ENCODE measurements at regions not wholly inside any gene's neighbourhood (a gene's known extent, or its start where the extent isn't known, plus 50 kb on each side); places are given as distances from the start of the nearest gene placed in this dataset.
"Not testable (repeated sequence)": the region's sequence is repeated elsewhere in the genome, so short reads cannot be mapped to it uniquely, and the experiment has no call there.

GRCh38 chr10:7085147-7085912 lies 325.5 kb downstream of the SFMBT2 start:
- H3K36me3 Mint-ChIP-seq (ENCODE audit: low read depth): no peaks in the 10 kb centered on the region
- no peaks in the 10 kb centered on the region for H3K27me3 Mint-ChIP-seq
- intact Hi-C loops (cut with micrococcal nuclease): no loop called here
- H3K9me3 Mint-ChIP-seq: peaks cover 10% of the 10 kb centered on the region
- no peak overlapping the region for H3K27ac Mint-ChIP-seq
- no peak overlapping the region for H3K4me3 Mint-ChIP-seq
- peaks cover 55% of the 10 kb centered on the region for H3K4me1 Mint-ChIP-seq (ENCODE audit: low read depth)

- Mint-ChIP-seq H3K9me3 (peaks cover 10% of the 10 kb centered on the region), H3K27ac (no peak overlapping the region), H3K36me3 (ENCODE audit: low read depth) (no peaks in the 10 kb centered on the region), H3K27me3 (no peaks in the 10 kb centered on the region), H3K4me3 (no peak overlapping the region), H3K4me1 (ENCODE audit: low read depth) (peaks cover 55% of the 10 kb centered on the region)
- intact Hi-C loops (cut with micrococcal nuclease): no loop called here
Observed at GRCh38 chr10:7084280-7085005, 326.4 kb downstream of the SFMBT2 start.

GRCh38 chr10:7082967-7083366 lies 327.9 kb downstream of the SFMBT2 start:
- no peaks in the 10 kb centered on the region for H3K27me3 Mint-ChIP-seq
- no peak overlapping the region for H3K27ac Mint-ChIP-seq
- no peaks in the 10 kb centered on the region for H3K36me3 Mint-ChIP-seq (ENCODE audit: low read depth)
- no peaks in the 10 kb centered on the region for H3K9me3 Mint-ChIP-seq
- H3K4me1 Mint-ChIP-seq (ENCODE audit: low read depth): peaks cover 55% of the 10 kb centered on the region
- no peak overlapping the region for H3K4me3 Mint-ChIP-seq
- intact Hi-C loops (cut with micrococcal nuclease): no loop called here

GRCh38 chr10:7077880-7078279 lies 333.0 kb downstream of the SFMBT2 start:
- intact Hi-C loops (cut with micrococcal nuclease): no loop called here
- Mint-ChIP-seq H3K4me3 (no peak overlapping the region), H3K27me3 (no peaks in the 10 kb centered on the region), H3K36me3 (ENCODE audit: low read depth) (no peaks in the 10 kb centered on the region), H3K9me3 (no peaks in the 10 kb centered on the region), H3K27ac (no peak overlapping the region), H3K4me1 (ENCODE audit: low read depth) (peaks cover 22% of the 10 kb centered on the region)

- peaks cover 1% of the 10 kb centered on the region for H3K4me1 Mint-ChIP-seq (ENCODE audit: low read depth)
- H3K4me3 Mint-ChIP-seq: no peak overlapping the region
- H3K27ac Mint-ChIP-seq: no peak overlapping the region
- no peaks in the 10 kb centered on the region for H3K27me3 Mint-ChIP-seq
- no peaks in the 10 kb centered on the region for H3K36me3 Mint-ChIP-seq (ENCODE audit: low read depth)
- intact Hi-C loops (cut with micrococcal nuclease): no loop called here
- H3K9me3 Mint-ChIP-seq: no peaks in the 10 kb centered on the region
Observed at GRCh38 chr10:7075851-7076250, 335.0 kb downstream of the SFMBT2 start.

GRCh38 chr10:7075110-7075509 lies 335.7 kb downstream of the SFMBT2 start:
- H3K27ac Mint-ChIP-seq: no peak overlapping the region
- H3K27me3 Mint-ChIP-seq: no peaks in the 10 kb centered on the region
- H3K4me3 Mint-ChIP-seq: no peak overlapping the region
- no peaks in the 10 kb centered on the region for H3K9me3 Mint-ChIP-seq
- intact Hi-C loops (cut with micrococcal nuclease): no loop called here
- no peaks in the 10 kb centered on the region for H3K4me1 Mint-ChIP-seq (ENCODE audit: low read depth)
- H3K36me3 Mint-ChIP-seq (ENCODE audit: low read depth): no peaks in the 10 kb centered on the region

- intact Hi-C loops (cut with micrococcal nuclease): no loop called here
- no peak overlapping the region for H3K4me3 Mint-ChIP-seq
- no peaks in the 10 kb centered on the region for H3K9me3 Mint-ChIP-seq
- no peaks in the 10 kb centered on the region for H3K36me3 Mint-ChIP-seq (ENCODE audit: low read depth)
- no peaks in the 10 kb centered on the region for H3K4me1 Mint-ChIP-seq (ENCODE audit: low read depth)
- no peak overlapping the region for H3K27ac Mint-ChIP-seq
- H3K27me3 Mint-ChIP-seq: no peaks in the 10 kb centered on the region
Observed at GRCh38 chr10:7071421-7071820, 339.4 kb downstream of the SFMBT2 start.

GRCh38 chr10:7070950-7071349 lies 339.9 kb downstream of the SFMBT2 start:
- intact Hi-C loops (cut with micrococcal nuclease): no loop called here
- H3K36me3 Mint-ChIP-seq (ENCODE audit: low read depth): no peaks in the 10 kb centered on the region
- H3K27me3 Mint-ChIP-seq: no peaks in the 10 kb centered on the region
- no peaks in the 10 kb centered on the region for H3K9me3 Mint-ChIP-seq
- H3K4me3 Mint-ChIP-seq: no peak overlapping the region
- H3K4me1 Mint-ChIP-seq (ENCODE audit: low read depth): no peaks in the 10 kb centered on the region
- no peak overlapping the region for H3K27ac Mint-ChIP-seq

- Mint-ChIP-seq H3K27me3 (no peaks in the 10 kb centered on the region), H3K9me3 (no peaks in the 10 kb centered on the region), H3K36me3 (ENCODE audit: low read depth) (no peaks in the 10 kb centered on the region), H3K4me1 (ENCODE audit: low read depth) (no peaks in the 10 kb centered on the region), H3K4me3 (no peak overlapping the region), H3K27ac (no peak overlapping the region)
- intact Hi-C loops (cut with micrococcal nuclease): no loop called here
Observed at GRCh38 chr10:7069706-7070105, 341.1 kb downstream of the SFMBT2 start.

- Mint-ChIP-seq H3K27me3 (no peaks in the 10 kb centered on the region), H3K4me3 (no peak overlapping the region), H3K36me3 (ENCODE audit: low read depth) (no peaks in the 10 kb centered on the region), H3K4me1 (ENCODE audit: low read depth) (peaks cover 5% of the 10 kb centered on the region), H3K27ac (no peak overlapping the region), H3K9me3 (no peaks in the 10 kb centered on the region)
- intact Hi-C loops (cut with micrococcal nuclease): no loop called here
Observed at GRCh38 chr10:7056216-7056615, 354.6 kb downstream of the SFMBT2 start.

GRCh38 chr10:7054915-7055314 lies 355.9 kb downstream of the SFMBT2 start:
- H3K4me1 Mint-ChIP-seq (ENCODE audit: low read depth): peaks cover 5% of the 10 kb centered on the region
- H3K9me3 Mint-ChIP-seq: peaks cover 7% of the 10 kb centered on the region
- intact Hi-C loops (cut with micrococcal nuclease): no loop called here
- H3K27me3 Mint-ChIP-seq: no peaks in the 10 kb centered on the region
- H3K4me3 Mint-ChIP-seq: no peak overlapping the region
- H3K27ac Mint-ChIP-seq: no peak overlapping the region
- H3K36me3 Mint-ChIP-seq (ENCODE audit: low read depth): no peaks in the 10 kb centered on the region

GRCh38 chr10:7053195-7053594 lies 357.6 kb downstream of the SFMBT2 start:
- Mint-ChIP-seq H3K36me3 (ENCODE audit: low read depth) (no peaks in the 10 kb centered on the region), H3K4me3 (no peak overlapping the region), H3K27ac (no peak overlapping the region), H3K9me3 (peaks cover 17% of the 10 kb centered on the region), H3K27me3 (no peaks in the 10 kb centered on the region), H3K4me1 (ENCODE audit: low read depth) (peaks cover 5% of the 10 kb centered on the region)
- intact Hi-C loops (cut with micrococcal nuclease): no loop called here

- H3K9me3 Mint-ChIP-seq: peaks cover 26% of the 10 kb centered on the region
- H3K27me3 Mint-ChIP-seq; H3K4me3 Mint-ChIP-seq; H3K36me3 Mint-ChIP-seq (ENCODE audit: low read depth); H3K27ac Mint-ChIP-seq; intact Hi-C loops (cut with micrococcal nuclease): not testable (repeated sequence)
- H3K4me1 Mint-ChIP-seq (ENCODE audit: low read depth): peaks cover 21% of the 10 kb centered on the region
Observed at GRCh38 chr10:7050024-7050423, 360.8 kb downstream of the SFMBT2 start.

GRCh38 chr10:7048061-7048460 lies 362.8 kb downstream of the SFMBT2 start:
- intact Hi-C loops (cut with micrococcal nuclease): no loop called here
- peaks cover 40% of the 10 kb centered on the region for H3K4me1 Mint-ChIP-seq (ENCODE audit: low read depth)
- H3K27me3 Mint-ChIP-seq: no peaks in the 10 kb centered on the region
- H3K9me3 Mint-ChIP-seq: peaks cover 26% of the 10 kb centered on the region
- no peaks in the 10 kb centered on the region for H3K36me3 Mint-ChIP-seq (ENCODE audit: low read depth)
- H3K4me3 Mint-ChIP-seq: no peak overlapping the region
- no peak overlapping the region for H3K27ac Mint-ChIP-seq

Data from dendritic cell treated with granulocyte-macrophage colony-stimulating factor and Interleukin-4, amounts not matched to agents 40 ng/mL and 50 ng/mL, for 4 days (primary cell).